GM12874 (cell line): ENCODE measurements at regions not wholly inside any gene's neighbourhood (a gene's known extent, or its start where the extent isn't known, plus 50 kb on each side); places are given as distances from the start of the nearest gene placed in this dataset.

Source experiments
- CTCF ChIP-seq: IDR thresholded peaks from 2 replicates; pipeline ENCODE4 v1.5.1; 2011; ENCODE audit warnings: low read depth, mild to moderate bottlenecking, control low read depth, low read length, moderate library complexity; ENCODE audit not compliant: insufficient read depth

- TF ChIP-seq CTCF: no peak
These were observed 121.7 kb upstream of the NXT1 start for GRCh38 chr20:23228912-23229311.

- no peak for TF ChIP-seq CTCF
These were observed 122.6 kb upstream of the NXT1 start for GRCh38 chr20:23227976-23228375.

GRCh38 chr20:23227274-23227673 is 123.3 kb upstream of the NXT1 start:
- TF ChIP-seq CTCF: no peak

GRCh38 chr20:23226612-23227265 is 123.9 kb upstream of the NXT1 start:
- TF ChIP-seq CTCF: no peak

GRCh38 chr20:23225407-23226060 is 125.1 kb upstream of the NXT1 start:
- TF ChIP-seq CTCF: no peak

GRCh38 chr20:23224806-23225205 is 125.8 kb upstream of the NXT1 start:
- TF ChIP-seq CTCF: no peak

- TF ChIP-seq CTCF: no peak
These were observed 126.5 kb upstream of the NXT1 start for GRCh38 chr20:23223908-23224580.
